ENCODE measurements at regions not wholly inside any gene's neighbourhood (a gene's known extent, or its start where the extent isn't known, plus 50 kb on each side); places are given as distances from the start of the nearest gene placed in this dataset.

GRCh38 chr5:102068870-102069269, 227.2 kb downstream of the SLCO4C1 start:
- TF ChIP-seq POLR2AphosphoS5 (IDR thresholded peaks at IDR 0.05) = no peak
- TF ChIP-seq RAD21 (conservative IDR thresholded peaks at IDR 0.05) = no peak
- TF ChIP-seq, protein P1, sequence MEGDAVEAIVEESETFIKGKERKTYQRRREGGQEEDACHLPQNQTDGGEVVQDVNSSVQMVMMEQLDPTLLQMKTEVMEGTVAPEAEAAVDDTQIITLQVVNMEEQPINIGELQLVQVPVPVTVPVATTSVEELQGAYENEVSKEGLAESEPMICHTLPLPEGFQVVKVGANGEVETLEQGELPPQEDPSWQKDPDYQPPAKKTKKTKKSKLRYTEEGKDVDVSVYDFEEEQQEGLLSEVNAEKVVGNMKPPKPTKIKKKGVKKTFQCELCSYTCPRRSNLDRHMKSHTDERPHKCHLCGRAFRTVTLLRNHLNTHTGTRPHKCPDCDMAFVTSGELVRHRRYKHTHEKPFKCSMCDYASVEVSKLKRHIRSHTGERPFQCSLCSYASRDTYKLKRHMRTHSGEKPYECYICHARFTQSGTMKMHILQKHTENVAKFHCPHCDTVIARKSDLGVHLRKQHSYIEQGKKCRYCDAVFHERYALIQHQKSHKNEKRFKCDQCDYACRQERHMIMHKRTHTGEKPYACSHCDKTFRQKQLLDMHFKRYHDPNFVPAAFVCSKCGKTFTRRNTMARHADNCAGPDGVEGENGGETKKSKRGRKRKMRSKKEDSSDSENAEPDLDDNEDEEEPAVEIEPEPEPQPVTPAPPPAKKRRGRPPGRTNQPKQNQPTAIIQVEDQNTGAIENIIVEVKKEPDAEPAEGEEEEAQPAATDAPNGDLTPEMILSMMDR (IDR thresholded peaks at IDR 0.05; ENCODE audit: poor library complexity, severe bottlenecking) = no peak
- TF ChIP-seq, protein P2, sequence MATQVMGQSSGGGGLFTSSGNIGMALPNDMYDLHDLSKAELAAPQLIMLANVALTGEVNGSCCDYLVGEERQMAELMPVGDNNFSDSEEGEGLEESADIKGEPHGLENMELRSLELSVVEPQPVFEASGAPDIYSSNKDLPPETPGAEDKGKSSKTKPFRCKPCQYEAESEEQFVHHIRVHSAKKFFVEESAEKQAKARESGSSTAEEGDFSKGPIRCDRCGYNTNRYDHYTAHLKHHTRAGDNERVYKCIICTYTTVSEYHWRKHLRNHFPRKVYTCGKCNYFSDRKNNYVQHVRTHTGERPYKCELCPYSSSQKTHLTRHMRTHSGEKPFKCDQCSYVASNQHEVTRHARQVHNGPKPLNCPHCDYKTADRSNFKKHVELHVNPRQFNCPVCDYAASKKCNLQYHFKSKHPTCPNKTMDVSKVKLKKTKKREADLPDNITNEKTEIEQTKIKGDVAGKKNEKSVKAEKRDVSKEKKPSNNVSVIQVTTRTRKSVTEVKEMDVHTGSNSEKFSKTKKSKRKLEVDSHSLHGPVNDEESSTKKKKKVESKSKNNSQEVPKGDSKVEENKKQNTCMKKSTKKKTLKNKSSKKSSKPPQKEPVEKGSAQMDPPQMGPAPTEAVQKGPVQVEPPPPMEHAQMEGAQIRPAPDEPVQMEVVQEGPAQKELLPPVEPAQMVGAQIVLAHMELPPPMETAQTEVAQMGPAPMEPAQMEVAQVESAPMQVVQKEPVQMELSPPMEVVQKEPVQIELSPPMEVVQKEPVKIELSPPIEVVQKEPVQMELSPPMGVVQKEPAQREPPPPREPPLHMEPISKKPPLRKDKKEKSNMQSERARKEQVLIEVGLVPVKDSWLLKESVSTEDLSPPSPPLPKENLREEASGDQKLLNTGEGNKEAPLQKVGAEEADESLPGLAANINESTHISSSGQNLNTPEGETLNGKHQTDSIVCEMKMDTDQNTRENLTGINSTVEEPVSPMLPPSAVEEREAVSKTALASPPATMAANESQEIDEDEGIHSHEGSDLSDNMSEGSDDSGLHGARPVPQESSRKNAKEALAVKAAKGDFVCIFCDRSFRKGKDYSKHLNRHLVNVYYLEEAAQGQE (IDR thresholded peaks at IDR 0.05; ENCODE audit: borderline replicate concordance) = no peak
- Histone ChIP-seq H3K4me2 (ENCODE audit: low read length) (no peak overlapping the region), H3K9ac (ENCODE audit: low read length) (no peak overlapping the region), H3K27me3 (ENCODE audit: insufficient read depth, low read depth, low read length) (no peaks in the 10 kb centered on the region), H3K9me2 (ENCODE audit: insufficient read depth, low read length) (no peaks in the 10 kb centered on the region), H3F3A (ENCODE audit: insufficient read depth, low read length, poor library complexity, severe bottlenecking) (no peaks in the 10 kb centered on the region), H3K27ac (ENCODE audit: low read length) (no peak overlapping the region), H4K20me1 (ENCODE audit: insufficient read depth) (no peaks in the 10 kb centered on the region), H2AFZ (ENCODE audit: low read depth, low read length) (no peak overlapping the region), H3K36me3 (ENCODE audit: insufficient read depth, low read length) (no peaks in the 10 kb centered on the region), H3K79me2 (replicated peaks; ENCODE audit: insufficient read depth, low read length) (no peaks in the 10 kb centered on the region), H3K4me3 (ENCODE audit: low read length) (no peak overlapping the region), H3K9me3 (ENCODE audit: low read length) (no peaks in the 10 kb centered on the region)

GRCh38 chr5:102049517-102049916, 246.6 kb downstream of the SLCO4C1 start:
- Histone ChIP-seq H4K20me1 (ENCODE audit: insufficient read depth) (no peaks in the 10 kb centered on the region), H3K9ac (ENCODE audit: low read length) (no peak overlapping the region), H3K27ac (ENCODE audit: low read length) (no peak overlapping the region), H2AFZ (ENCODE audit: low read depth, low read length) (no peak overlapping the region), H3K27me3 (ENCODE audit: insufficient read depth, low read depth, low read length) (no peaks in the 10 kb centered on the region), H3K9me3 (ENCODE audit: low read length) (no peaks in the 10 kb centered on the region), H3K79me2 (replicated peaks; ENCODE audit: insufficient read depth, low read length) (no peaks in the 10 kb centered on the region), H3F3A (ENCODE audit: insufficient read depth, low read length, poor library complexity, severe bottlenecking) (no peaks in the 10 kb centered on the region), H3K9me2 (ENCODE audit: insufficient read depth, low read length) (no peaks in the 10 kb centered on the region), H3K36me3 (ENCODE audit: insufficient read depth, low read length) (no peaks in the 10 kb centered on the region), H3K4me3 (ENCODE audit: low read length) (no peak overlapping the region), H3K4me2 (ENCODE audit: low read length) (no peak overlapping the region)
- TF ChIP-seq EP300 (conservative IDR thresholded peaks at IDR 0.05; ENCODE audit: poor library complexity, severe bottlenecking) = peak; percentile 22
- TF ChIP-seq, protein P2 (IDR thresholded peaks at IDR 0.05; ENCODE audit: borderline replicate concordance) = peak; percentile 44
- TF ChIP-seq SMC3 (conservative IDR thresholded peaks at IDR 0.05; ENCODE audit: poor library complexity) = no peak
- TF ChIP-seq, protein P1 (IDR thresholded peaks at IDR 0.05; ENCODE audit: poor library complexity, severe bottlenecking) = peak; percentile 45
- TF ChIP-seq POLR2AphosphoS5 (IDR thresholded peaks at IDR 0.05) = peak; percentile 45
